Endothelial cell of hepatic sinusoid (primary cell): ENCODE measurements at regions not wholly inside any gene's neighbourhood (a gene's known extent, or its start where the extent isn't known, plus 50 kb on each side); places are given as distances from the start of the nearest gene placed in this dataset.
"Not testable (repeated sequence)": the region's sequence is repeated elsewhere in the genome, so short reads cannot be mapped to it uniquely, and the experiment has no call there.

Experiments
- in situ Hi-C: cut with HindIII; loops from 2 replicates; pipeline ENCODE4 v1.10.0; 2017; ENCODE audit warnings: low sequenced_read_pairs

GRCh38 chr2:59761966-59762365 is 791.5 kb downstream of the BCL11A start:
- in situ Hi-C loops: no loop called here

- in situ Hi-C loops: no loop called here
These were observed 797.3 kb downstream of the BCL11A start for GRCh38 chr2:59756150-59756549.

GRCh38 chr2:59754011-59754735 is 799.3 kb downstream of the BCL11A start:
- in situ Hi-C loops: no loop called here

GRCh38 chr2:59752512-59752911 is 800.9 kb downstream of the BCL11A start:
- in situ Hi-C loops: no loop called here

- in situ Hi-C loops: no loop called here
These were observed 801.4 kb downstream of the BCL11A start for GRCh38 chr2:59752071-59752470.

GRCh38 chr2:59751214-59751613 is 802.2 kb downstream of the BCL11A start:
- in situ Hi-C loops: not testable (repeated sequence)

- in situ Hi-C loops: no loop called here
These were observed 807.2 kb downstream of the BCL11A start for GRCh38 chr2:59746291-59746690.

- in situ Hi-C loops: no loop called here
These were observed 808.4 kb downstream of the BCL11A start for GRCh38 chr2:59745085-59745484.

- in situ Hi-C loops: no loop called here
These were observed 809.0 kb downstream of the BCL11A start for GRCh38 chr2:59744436-59744835.

GRCh38 chr2:59741840-59742239 is 811.6 kb downstream of the BCL11A start:
- in situ Hi-C loops: no loop called here

GRCh38 chr2:59739166-59739565 is 814.3 kb downstream of the BCL11A start:
- in situ Hi-C loops: no loop called here

- in situ Hi-C loops: no loop called here
These were observed 816.2 kb downstream of the BCL11A start for GRCh38 chr2:59737299-59737698.

GRCh38 chr2:59734743-59735142 is 818.7 kb downstream of the BCL11A start:
- in situ Hi-C loops: no loop called here

- in situ Hi-C loops: no loop called here
These were observed 819.5 kb downstream of the BCL11A start for GRCh38 chr2:59733970-59734369.

- in situ Hi-C loops: no loop called here
These were observed 819.9 kb downstream of the BCL11A start for GRCh38 chr2:59733567-59733930.

GRCh38 chr2:59732871-59733566 is 820.4 kb downstream of the BCL11A start:
- in situ Hi-C loops: no loop called here

- in situ Hi-C loops: no loop called here
These were observed 826.3 kb downstream of the BCL11A start for GRCh38 chr2:59727121-59727590.

GRCh38 chr2:59726228-59727120 is 827.0 kb downstream of the BCL11A start:
- in situ Hi-C loops: no loop called here

GRCh38 chr2:59724746-59725145 is 828.7 kb downstream of the BCL11A start:
- in situ Hi-C loops: no loop called here

- in situ Hi-C loops: no loop called here
These were observed 833.1 kb downstream of the BCL11A start for GRCh38 chr2:59720296-59720866.

GRCh38 chr2:59713577-59713976 is 839.9 kb downstream of the BCL11A start:
- in situ Hi-C loops: no loop called here
